NCI-H82 treated with DMSO at 0.1 percent for 48 hours (cell line): ENCODE measurements at regions not wholly inside any gene's neighbourhood (a gene's known extent, or its start where the extent isn't known, plus 50 kb on each side); places are given as distances from the start of the nearest gene placed in this dataset.
A peak's percentile ranks its signal among the peaks of the same experiment; 100 is the strongest.

Experiments used
- DNase-seq: peaks from one replicate; lab custom pipeline; 2025; ENCODE audit not compliant: unreplicated experiment; lab: John Stamatoyannopoulos, UW

DNA sequence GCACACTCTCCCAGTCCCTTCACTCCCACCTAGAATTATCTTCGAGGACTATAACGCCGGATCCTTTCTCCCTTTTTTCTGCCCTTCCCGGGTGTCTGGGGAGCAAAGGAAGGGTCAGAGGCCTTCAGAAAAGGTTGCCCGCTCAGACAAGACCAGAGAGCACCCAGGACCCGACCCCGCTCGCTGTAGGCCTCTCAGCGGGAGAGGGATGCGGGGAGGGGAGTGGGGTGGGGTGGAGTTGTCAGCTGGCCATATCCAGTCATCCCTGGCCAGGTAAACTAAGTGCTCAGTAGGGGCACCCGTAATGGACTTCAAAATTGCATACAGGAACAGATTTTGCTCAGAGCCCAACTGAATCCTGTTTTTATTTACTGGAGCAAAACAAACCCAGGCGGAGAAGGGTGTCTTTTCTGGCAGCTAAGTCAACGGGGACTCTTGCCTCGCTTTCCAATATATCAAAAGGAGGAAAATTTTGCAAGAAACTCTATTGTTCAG is 65.0 kb downstream of the NOL4 start:
- DNase-seq = no peak

GRCh38 chr18:34158881-34159690 is 65.6 kb downstream of the NOL4 start:
- no peak for DNase-seq

- no peak for DNase-seq
Observed at GRCh38 chr18:34153711-34154110, 71.0 kb downstream of the NOL4 start.

DNA sequence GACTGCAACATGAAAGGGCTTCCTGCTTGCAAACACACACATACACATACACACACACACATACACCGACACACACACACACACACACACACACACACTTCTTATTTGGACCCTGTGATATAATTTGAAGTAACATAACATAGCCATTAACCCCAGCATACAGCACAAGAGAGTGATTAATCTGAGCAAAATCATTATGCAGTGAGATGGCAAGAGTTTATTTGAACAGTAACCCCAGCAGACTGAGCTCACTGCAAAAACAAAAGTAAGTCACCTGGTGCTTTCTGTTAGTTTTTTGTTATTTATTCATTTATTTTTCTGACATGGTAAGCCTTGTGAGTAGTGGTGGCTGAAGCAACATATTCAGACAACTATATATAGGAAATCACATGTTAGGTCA is 93.7 kb downstream of the NOL4 start:
- DNase-seq = no peak

DNA sequence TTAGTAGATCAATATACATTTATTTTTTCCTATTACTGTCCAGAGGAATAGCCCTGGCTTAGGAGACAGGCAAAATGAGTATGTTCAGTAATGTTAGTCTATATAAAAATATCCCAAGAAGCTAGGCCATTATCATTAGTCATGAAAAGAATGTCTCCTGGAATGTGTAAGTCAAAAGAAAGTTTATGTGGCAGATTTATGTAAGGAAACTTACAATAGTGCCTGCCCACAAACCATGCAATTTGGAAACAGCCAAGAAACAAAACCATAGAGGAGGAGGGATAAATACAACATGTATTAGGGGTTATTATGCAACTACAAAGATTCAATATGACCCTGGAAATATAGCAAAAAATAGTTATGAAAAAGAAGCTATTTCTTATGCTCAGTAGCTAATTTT is 96.3 kb downstream of the NOL4 start:
- DNase-seq = no peak

- no peak for DNase-seq
Observed at GRCh38 chr18:34126121-34126520, 98.6 kb downstream of the NOL4 start.

GRCh38 chr18:34122724-34123334 is 101.9 kb downstream of the NOL4 start:
- DNase-seq = peak; percentile 54

GRCh38 chr18:34121200-34121721 is 103.5 kb downstream of the NOL4 start:
- no peak for DNase-seq

- DNase-seq = no peak
Observed at GRCh38 chr18:34120294-34120693, 104.4 kb downstream of the NOL4 start.

- no peak for DNase-seq
Observed at GRCh38 chr18:34117319-34117718, 107.4 kb downstream of the NOL4 start.

GRCh38 chr18:34115409-34116081 is 109.2 kb downstream of the NOL4 start:
- no peak for DNase-seq

- no peak for DNase-seq
Observed at GRCh38 chr18:34114996-34115395, 109.7 kb downstream of the NOL4 start.

DNA sequence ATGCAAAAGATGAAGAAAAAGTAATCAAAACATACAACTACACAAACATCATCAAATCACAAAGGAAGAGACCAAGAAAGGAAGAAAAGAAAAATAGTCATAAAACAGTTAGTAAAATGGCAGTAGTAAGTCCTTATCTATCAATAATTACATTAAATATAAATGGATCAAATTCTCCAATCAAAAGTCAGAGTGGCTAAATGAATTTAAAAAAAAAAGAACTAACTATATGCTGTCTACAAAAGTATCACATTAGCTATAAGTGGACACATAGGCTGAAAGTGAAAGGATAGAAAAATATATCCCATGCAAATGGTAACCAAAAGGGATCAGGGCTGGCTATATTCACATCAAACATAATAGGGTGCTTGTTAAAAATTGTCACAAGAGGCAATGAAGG is 116.5 kb downstream of the NOL4 start:
- no peak for DNase-seq

DNA sequence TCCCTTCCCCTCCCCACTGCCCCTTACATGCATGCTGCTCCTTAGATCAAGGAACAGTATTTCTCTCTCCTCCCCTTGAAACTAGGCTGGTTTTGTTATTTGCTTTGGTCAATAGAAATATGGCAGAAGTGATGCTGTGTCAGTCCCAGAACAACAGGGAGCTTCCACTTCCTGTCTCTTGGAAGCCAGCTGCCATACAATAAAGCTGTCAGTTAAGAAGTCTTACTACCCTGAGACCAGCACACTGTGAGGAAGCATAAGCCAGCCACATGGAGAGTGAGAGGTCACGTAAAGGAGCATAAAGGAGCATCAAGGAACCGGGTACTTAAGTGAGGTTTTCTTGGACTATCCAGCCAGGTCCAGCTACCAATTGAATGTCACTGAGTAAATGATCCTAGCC is 126.6 kb downstream of the NOL4 start:
- no peak for DNase-seq

GRCh38 chr18:34097312-34097711 is 127.4 kb downstream of the NOL4 start:
- no peak for DNase-seq

- no peak for DNase-seq
Observed at GRCh38 chr18:34094148-34094547, 130.6 kb downstream of the NOL4 start.

- DNase-seq = no peak
Observed at GRCh38 chr18:34092796-34093195, 131.9 kb downstream of the NOL4 start.

DNA sequence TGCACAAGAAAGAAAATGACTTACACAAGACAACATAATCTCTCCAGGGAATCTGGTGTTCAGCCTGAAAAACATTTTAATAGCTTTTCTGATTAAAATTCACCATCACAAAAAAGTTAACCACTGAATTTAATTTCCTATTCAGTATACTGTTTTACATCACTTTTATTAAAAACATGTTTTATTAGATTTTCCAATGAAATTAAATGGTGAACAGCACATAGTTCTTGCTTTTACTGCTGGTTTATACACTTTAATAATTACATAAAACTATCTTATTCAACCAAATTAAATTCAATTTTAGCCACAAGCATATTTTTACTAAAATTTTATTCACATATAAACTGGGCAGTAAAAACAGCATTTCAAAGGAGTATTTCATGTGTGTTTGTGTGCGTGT is 138.3 kb downstream of the NOL4 start:
- no peak for DNase-seq

- no peak for DNase-seq
Observed at GRCh38 chr18:34085140-34085739, 139.5 kb downstream of the NOL4 start.

DNA sequence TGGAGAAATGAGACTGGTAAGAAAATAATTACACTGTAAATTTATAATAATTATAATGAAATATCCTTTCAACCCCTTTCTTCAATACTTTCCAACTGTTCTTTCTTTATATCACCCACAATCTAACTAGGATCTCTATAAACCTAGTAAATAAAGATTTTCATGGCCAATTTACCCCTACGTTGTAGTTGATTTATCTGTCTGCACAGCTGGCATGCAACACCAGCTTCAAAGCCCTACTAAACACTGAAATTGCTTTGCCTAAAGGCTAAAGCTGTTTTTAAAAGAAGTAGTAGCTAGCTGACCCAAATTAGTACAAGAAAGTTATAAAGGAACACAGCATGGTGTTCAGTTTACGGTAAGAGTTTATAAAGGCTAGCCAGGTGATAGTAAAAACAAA is 140.1 kb downstream of the NOL4 start:
- no peak for DNase-seq

- DNase-seq = no peak
Observed at GRCh38 chr18:34083910-34084535, 140.7 kb downstream of the NOL4 start.
